Adrenal gland (tissue), 9 donors: ENCODE measurements at regions not wholly inside any gene's neighbourhood (a gene's known extent, or its start where the extent isn't known, plus 50 kb on each side); places are given as distances from the start of the nearest gene placed in this dataset.
A peak's percentile ranks its signal among the peaks of the same experiment; 100 is the strongest.

Experiments used
- DNase-seq, 7 donors: peaks; one replicate each; pipeline ENCODE4 v3.0.0-alpha.2; 2019 to 2020
- H3K27ac ChIP-seq, 5 donors: fragments of 200-600 bp; sonication (generic) in 4 of 5; 1 replicate in 3 of 5; 2 replicates in 2 of 5; pipeline versions ENCODE4 v1.5.1 to v1.8.0; 2016 to 2020; ENCODE audit warnings: mild to moderate bottlenecking in 1 of 5
- H3K27me3 ChIP-seq: fragments of 200-600 bp; 2 replicates; pipeline ENCODE4 v1.8.0; 2021
- H3K36me3 ChIP-seq, 2 donors: fragments of 200-600 bp; replicated peaks in 1 of 2; 1 replicate in 1 of 2; 2 replicates in 1 of 2; pipeline versions ENCODE4 v1.5.1 to v1.8.0; 2018 to 2022
- H3K4me1 ChIP-seq, 2 donors: fragments of 200-600 bp; replicated peaks in 1 of 2; 1 replicate in 1 of 2; 2 replicates in 1 of 2; pipeline versions ENCODE4 v1.5.1 to v1.8.0; 2018 to 2021
- H3K4me3 ChIP-seq, 4 donors: fragments of 200-600 bp; sonication (generic) in 3 of 4; one replicate each; pipeline ENCODE4 v1.5.1; 2016 to 2018
- H3K9me3 ChIP-seq, 3 donors: fragments of 200-600 bp; sonication (generic) in 1 of 3; replicated peaks in 1 of 3; 1 replicate in 2 of 3; 2 replicates in 1 of 3; pipeline versions ENCODE4 v1.5.1 to v1.8.0; 2016 to 2021
- POLR2A ChIP-seq, 2 donors: fragments of 450-650 bp; IDR thresholded peaks; one replicate each; pipeline ENCODE4 v1.6.1; 2017; ENCODE audit warnings: antibody characterized with exemption in 2 of 2, mild to moderate bottlenecking in 2 of 2, moderate library complexity in 1 of 2
- WGBS, 4 donors: extraction: QIAGEN DNeasy Blood & Tissue Kit in 2 of 4; methylation state at CpG; one replicate each; pipeline versions ENCODE4 v1.1.5 to v1.1.7; 2013 to 2017; 5-methylcytosine and 5-hydroxymethylcytosine counted together
- intact Hi-C, 2 donors: fragments of 100-400 bp; cut with DNase I; formaldehyde crosslinking; loops; one replicate each; pipeline versions ENCODE4 v1.14.1 to v1.15.0; 2022 to 2023
- TF ChIP-seq, protein P1 (sequence below), 6 experiments: fragments of 450-650 bp in 4 of 6; fragments of 200-600 bp in 2 of 6; sonication (generic) in 1 of 6; IDR thresholded peaks; 1 replicate in 5 of 6; 2 replicates in 1 of 6; pipeline versions ENCODE4 v1.5.1 to v1.8.0; 2016 to 2021; ENCODE audit warnings: antibody characterized with exemption in 6 of 6, mild to moderate bottlenecking in 2 of 6, moderate library complexity in 1 of 6
- donor health status: healthy with polysubstance abuse.
- donor health status: Bipolar disorder and iron deficiency.
- donor health status: DM: yes; HTN: yes; CAD: no.
- donor health status: DM: no; HTN: no; CAD: no.
- donor health status: DM: no; HTN: no; CAD: no.

DNA sequence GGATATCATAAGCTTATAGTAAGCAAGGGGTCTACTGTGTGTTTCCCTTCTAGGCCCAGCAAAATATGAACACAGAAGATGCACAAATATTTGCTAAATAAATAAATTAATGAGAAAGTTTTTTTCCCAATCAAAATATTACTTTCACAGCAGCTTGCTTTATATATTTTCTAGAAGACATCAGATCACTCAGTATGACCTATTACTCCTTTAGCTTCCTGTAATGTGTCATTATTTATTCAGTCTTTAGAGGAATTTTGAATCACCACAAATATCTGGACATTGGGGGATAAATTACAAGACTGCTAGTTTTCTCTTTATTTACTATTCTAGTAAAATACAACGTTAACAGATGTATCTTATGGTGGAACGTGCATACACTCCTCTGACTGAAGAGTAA lies 765.8 kb upstream of the POM121L12 start:
- no peak for TF ChIP-seq POLR2A (IDR thresholded peaks at IDR 0.05)
- TF ChIP-seq, protein P1, sequence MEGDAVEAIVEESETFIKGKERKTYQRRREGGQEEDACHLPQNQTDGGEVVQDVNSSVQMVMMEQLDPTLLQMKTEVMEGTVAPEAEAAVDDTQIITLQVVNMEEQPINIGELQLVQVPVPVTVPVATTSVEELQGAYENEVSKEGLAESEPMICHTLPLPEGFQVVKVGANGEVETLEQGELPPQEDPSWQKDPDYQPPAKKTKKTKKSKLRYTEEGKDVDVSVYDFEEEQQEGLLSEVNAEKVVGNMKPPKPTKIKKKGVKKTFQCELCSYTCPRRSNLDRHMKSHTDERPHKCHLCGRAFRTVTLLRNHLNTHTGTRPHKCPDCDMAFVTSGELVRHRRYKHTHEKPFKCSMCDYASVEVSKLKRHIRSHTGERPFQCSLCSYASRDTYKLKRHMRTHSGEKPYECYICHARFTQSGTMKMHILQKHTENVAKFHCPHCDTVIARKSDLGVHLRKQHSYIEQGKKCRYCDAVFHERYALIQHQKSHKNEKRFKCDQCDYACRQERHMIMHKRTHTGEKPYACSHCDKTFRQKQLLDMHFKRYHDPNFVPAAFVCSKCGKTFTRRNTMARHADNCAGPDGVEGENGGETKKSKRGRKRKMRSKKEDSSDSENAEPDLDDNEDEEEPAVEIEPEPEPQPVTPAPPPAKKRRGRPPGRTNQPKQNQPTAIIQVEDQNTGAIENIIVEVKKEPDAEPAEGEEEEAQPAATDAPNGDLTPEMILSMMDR (IDR thresholded peaks at IDR 0.05): no peak
- DNase-seq: no peak

GRCh38 chr7:52261057-52261456 lies 774.4 kb upstream of the POM121L12 start:
- 78 to 88% (median 83%) methylated on average over 6 of the region's 6 CpGs for WGBS, 4 donors
- Histone ChIP-seq H3K9me3 (no peaks in the 10 kb centered on the region), H3K4me1 (no peaks in the 10 kb centered on the region), H3K36me3 (no peaks in the 10 kb centered on the region), H3K27me3 (no peaks in the 10 kb centered on the region), H3K27ac (no peak overlapping the region), H3K4me3 (no peak overlapping the region)
- intact Hi-C loops: no loop called here
- DNase-seq: no peak
- TF ChIP-seq, protein P1 (IDR thresholded peaks at IDR 0.05): no peak
- TF ChIP-seq POLR2A (IDR thresholded peaks at IDR 0.05): no peak

More for the DNA sequence above, 765.8 kb upstream of the POM121L12 start:
- Histone ChIP-seq H3K9me3 (no peaks in the 10 kb centered on the region), H3K27me3 (no peaks in the 10 kb centered on the region), H3K27ac (no peak overlapping the region), H3K4me3 (no peak overlapping the region), H3K36me3 (no peaks in the 10 kb centered on the region), H3K4me1 (no peaks in the 10 kb centered on the region)
- intact Hi-C loops: no loop called here
- 62 to 72% (median 67%) methylated on average over 2 of the region's 2 CpGs for WGBS, 4 donors

- TF ChIP-seq, protein P1 (IDR thresholded peaks at IDR 0.05): peak; percentile 23 to 44 (median 38)
- TF ChIP-seq POLR2A (IDR thresholded peaks at IDR 0.05): no peak
- peak in 4 of 7 donors; percentile 27 to 50 (median 34) for DNase-seq
- intact Hi-C loops: no loop called here
Observed at GRCh38 chr7:52260046-52260665, 775.3 kb upstream of the POM121L12 start.

GRCh38 chr7:52257890-52258289 lies 777.5 kb upstream of the POM121L12 start:
- TF ChIP-seq, protein P1 (IDR thresholded peaks at IDR 0.05): no peak
- no peak for TF ChIP-seq POLR2A (IDR thresholded peaks at IDR 0.05)
- DNase-seq: peak in 1 of 7 donors; percentile 10
- H3K4me3 ChIP-seq: no peak overlapping the region
- intact Hi-C loops: no loop called here
- H3K9me3 ChIP-seq: no peaks in the 10 kb centered on the region
- H3K4me1 ChIP-seq: no peaks in the 10 kb centered on the region
- no peaks in the 10 kb centered on the region for H3K27me3 ChIP-seq
- H3K36me3 ChIP-seq: no peaks in the 10 kb centered on the region
- WGBS, 4 donors: 74 to 89% (median 86%) methylated on average over 2 of the region's 2 CpGs
- no peak overlapping the region for H3K27ac ChIP-seq

More at GRCh38 chr7:52260046-52260665, 775.3 kb upstream of the POM121L12 start:
- WGBS, 4 donors: 56 to 74% (median 67%) methylated on average over 6 of the region's 6 CpGs
- Histone ChIP-seq H3K4me1 (no peaks in the 10 kb centered on the region), H3K27me3 (no peaks in the 10 kb centered on the region), H3K9me3 (no peaks in the 10 kb centered on the region), H3K27ac (no peak overlapping the region), H3K36me3 (no peaks in the 10 kb centered on the region), H3K4me3 (no peak overlapping the region)
